ENCODE measurements at regions not wholly inside any gene's neighbourhood (a gene's known extent, or its start where the extent isn't known, plus 50 kb on each side); places are given as distances from the start of the nearest gene placed in this dataset.

- DNase-seq, result no peak
Measured at GRCh38 chr6:168227840-168228239, 91.7 kb downstream of the DACT2 start.

DNA sequence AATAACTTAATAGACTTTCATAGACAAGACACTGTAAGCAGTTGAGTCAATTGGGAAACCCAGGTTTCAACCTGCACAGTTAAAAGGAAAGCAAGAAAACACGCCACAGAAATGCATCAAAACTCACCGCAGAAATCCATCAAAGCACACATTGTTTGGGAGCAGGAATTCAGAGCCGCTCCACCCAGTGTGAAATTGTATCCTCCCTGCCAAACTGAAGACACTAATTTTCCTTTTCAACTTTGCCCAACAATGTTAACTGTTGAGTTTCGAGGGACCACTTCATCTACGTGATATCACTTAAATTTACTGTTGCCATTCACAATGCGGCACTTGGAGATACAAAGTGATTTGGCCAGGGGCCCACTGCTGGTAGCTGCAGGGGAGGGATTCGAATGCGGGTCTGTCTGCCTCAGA, 92.7 kb downstream of the DACT2 start:
- DNase-seq, result no peak

GRCh38 chr6:168226061-168226752, 93.4 kb downstream of the DACT2 start:
- DNase-seq, result no peak

- no peak for DNase-seq
Measured at GRCh38 chr6:168225471-168225911, 94.1 kb downstream of the DACT2 start.

DNA sequence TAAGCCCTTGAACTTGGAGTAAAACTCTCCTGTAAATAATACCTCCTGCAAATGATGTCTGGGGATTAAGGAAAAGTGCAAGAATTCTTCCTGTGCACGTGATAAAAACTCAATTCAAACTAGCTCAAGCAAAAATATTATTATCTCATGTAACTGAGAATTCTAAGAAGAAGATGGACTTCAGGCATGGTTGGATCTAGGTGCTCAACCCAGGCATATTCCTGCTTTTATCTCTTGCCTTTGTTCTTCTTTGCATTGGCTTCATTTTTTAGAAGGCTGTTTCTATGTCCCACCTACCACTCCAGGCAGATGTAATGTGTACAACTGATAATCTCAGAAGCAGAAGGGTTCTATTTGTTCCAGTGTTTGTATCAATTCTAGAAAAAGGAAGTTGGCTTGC, 95.8 kb downstream of the DACT2 start:
- DNase-seq, result no peak

GRCh38 chr6:168223150-168223549, 96.4 kb downstream of the DACT2 start:
- no peak for DNase-seq

DNA sequence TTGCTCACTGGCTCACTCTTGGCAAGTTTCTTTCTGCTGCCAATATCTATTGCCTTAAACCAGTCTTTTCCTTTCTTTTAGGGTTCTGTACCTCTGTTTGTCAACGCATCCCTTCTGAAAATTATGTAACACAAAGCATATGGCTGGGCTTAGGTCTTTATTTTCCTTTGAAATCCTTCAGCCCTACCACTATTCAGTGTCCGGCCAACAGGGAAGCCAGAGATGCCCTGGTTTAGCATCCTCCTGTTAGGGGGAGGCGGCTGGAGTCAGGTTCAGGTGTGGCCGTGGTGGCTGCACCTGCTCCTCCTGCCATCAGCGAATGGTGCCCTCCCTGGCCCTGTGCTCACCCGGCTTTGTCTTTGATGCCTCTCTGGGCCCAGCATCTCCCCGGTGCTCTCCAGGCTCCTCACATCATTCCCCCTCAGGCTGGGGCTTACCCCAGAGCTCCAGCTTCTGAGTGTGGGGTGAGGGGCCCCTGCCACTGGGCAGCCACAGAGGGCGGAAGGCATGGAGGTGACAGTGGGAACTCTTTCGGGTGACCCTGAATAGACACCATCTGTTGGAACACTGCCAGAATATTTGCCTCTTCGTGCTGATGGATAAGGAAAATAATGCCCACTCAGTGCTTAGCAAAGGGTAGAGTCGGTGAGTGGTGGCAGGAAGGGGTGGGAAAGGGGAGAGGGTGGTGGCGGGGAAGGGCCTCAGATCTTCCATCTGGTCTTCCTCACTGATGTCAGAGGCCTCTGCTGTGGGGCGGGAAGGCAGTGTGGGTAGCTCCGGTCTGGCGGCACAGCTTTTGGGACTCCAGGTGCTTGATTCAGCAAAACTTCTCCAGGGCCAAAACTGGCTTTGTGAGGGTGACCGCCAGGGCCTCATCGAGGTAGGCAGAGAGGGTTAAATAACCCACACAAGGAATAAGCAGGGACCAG, 97.2 kb downstream of the DACT2 start:
- DNase-seq, result no peak

DNA sequence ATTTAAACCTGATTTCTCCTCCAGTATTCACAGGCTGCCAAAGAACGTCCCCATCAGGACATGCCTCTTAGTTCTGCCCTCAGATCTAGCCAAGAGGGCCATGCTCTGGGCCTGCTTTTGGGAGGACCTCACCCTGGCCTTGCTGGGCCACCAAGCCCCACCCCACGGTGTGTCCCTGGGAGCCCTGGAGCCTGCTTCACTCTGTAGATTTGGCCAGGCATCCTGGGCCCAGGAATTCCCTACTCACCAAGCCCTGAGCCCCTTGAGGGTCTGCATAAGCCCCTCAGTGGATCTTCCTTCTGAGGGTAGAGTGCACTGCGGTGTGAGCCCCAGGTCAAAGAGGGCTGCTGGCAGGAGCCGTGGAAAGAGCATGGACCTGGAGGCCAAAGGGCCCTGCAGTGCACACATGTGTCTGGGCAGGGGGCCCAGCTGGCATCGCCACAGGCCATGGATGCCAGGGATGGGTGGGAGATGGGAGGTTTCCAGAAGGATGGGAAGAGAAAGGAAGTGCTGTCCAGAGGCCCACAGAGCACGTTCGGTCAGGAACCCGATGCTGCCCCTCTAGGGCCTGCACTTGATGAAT, 98.0 kb downstream of the DACT2 start:
- DNase-seq, result no peak

DNA sequence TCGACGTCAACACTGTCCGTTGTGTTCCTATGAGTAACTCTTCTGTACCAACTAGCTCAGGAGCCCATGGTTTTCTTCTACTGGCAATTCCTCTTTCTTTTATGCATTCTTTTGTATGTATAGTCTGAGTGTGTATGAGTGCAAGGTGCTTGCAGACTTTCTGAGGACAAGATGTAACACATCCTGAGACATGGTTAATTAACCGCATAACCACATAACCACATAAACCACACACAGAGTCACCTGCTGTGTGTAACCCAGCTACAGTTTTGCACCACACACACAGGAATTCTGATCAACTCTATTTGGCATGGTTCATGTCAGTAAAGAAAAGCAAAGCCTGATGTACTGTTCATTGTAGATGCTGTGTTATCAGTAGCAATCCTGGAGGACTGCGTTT, 98.6 kb downstream of the DACT2 start:
- DNase-seq, result no peak

DNA sequence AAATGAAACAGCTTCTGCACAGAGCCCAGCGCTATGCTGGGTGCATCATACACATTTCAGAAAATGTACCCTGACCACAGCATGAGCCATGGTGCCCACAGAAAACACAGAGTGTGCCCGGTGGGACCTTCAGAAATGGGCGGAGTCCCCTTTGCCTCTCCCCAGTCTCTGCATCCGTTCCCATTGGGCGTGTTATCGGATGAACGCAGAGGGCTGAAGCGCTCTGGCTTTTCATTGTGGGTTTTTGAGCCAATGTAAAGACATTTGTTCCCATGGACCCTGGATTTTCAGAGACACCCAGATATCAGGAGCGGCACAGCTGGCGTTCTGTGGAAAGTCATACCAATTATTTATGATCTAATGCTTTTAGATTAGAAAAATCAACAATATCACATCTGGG, 99.8 kb downstream of the DACT2 start:
- no peak for DNase-seq

GRCh38 chr6:168218785-168219566, 100.6 kb downstream of the DACT2 start:
- no peak for DNase-seq

GRCh38 chr6:168217880-168218537, 101.6 kb downstream of the DACT2 start:
- no peak for DNase-seq

DNA sequence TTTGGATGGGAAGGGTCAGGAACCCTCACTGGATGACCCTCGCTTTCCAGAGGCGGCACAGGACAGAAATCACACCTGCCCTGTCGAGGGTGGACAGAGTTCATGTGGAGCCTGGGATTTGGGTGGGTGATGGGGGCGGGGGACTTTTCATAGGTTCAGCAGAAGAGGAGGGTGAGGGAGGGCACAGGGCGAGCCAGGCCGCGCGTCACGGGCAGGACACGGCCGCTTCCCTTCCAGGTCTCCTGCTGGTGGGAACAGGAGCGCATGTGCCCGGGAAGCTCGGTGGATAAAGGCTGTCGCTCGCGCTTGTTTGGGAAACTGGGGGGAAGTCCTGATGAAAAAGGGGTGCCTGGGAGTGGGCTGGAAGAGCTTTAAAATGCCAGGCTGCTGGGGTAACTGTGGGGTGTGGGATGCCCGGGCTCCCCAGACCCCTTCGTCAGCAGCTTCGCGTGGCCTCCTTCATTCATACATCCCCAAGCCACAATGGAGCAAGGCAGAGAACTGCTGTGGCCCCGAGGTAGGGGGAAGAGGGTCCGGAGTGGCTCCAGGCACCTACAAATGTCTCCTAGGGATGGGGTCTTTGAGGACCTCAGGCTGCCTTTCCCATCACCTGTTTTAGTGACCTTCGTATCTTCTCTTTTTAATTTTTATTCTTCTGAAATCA, 102.2 kb downstream of the DACT2 start:
- no peak for DNase-seq

- DNase-seq, result no peak
Measured at GRCh38 chr6:168216751-168217191, 102.8 kb downstream of the DACT2 start.

DNA sequence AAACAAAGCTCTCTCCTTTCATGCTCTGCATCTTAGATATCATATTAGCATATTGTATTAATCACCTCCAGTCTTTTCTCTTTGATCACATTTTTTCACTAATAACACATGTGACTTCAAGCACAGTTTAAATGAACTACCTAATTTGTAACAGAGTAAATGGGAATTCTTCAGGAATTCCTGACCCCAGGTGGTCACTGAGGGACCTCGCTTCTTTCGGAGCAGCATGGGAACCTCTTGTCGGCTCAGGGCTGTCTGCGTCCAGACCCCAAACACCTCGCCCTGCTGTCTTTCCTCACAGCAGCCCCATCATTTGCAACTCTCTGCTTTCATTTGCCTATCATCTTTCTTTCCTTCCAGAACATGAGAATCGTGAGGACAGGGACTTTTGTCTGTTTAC, 103.5 kb downstream of the DACT2 start:
- no peak for DNase-seq

- no peak for DNase-seq
Measured at GRCh38 chr6:168215121-168215808, 104.3 kb downstream of the DACT2 start.

- no peak for DNase-seq
Measured at GRCh38 chr6:168214586-168215104, 104.9 kb downstream of the DACT2 start.

GRCh38 chr6:168213121-168213524, 106.5 kb downstream of the DACT2 start:
- no peak for DNase-seq

- no peak for DNase-seq
Measured at GRCh38 chr6:168212362-168212761, 107.2 kb downstream of the DACT2 start.

GRCh38 chr6:168211681-168212080, 107.9 kb downstream of the DACT2 start:
- no peak for DNase-seq
